AG04450 (cell line): ENCODE measurements at regions not wholly inside any gene's neighbourhood (a gene's known extent, or its start where the extent isn't known, plus 50 kb on each side); places are given as distances from the start of the nearest gene placed in this dataset.
"Not testable (repeated sequence)": the region's sequence is repeated elsewhere in the genome, so short reads cannot be mapped to it uniquely, and the experiment has no call there.

ENCODE experiments used
- CTCF ChIA-PET: fragments of 300-600, 350-600 bp; formaldehyde crosslinking; extraction: SDS; loops from one replicate; lab custom pipeline; 2022; ENCODE audit warnings: antibody characterized with exemption, inconsistent platforms; lab: Charles Lee
- POLR2A ChIA-PET: fragments of 350-600 bp; formaldehyde crosslinking; extraction: SDS; loops from one replicate; lab custom pipeline; 2021; ENCODE audit warnings: antibody characterized with exemption, inconsistent platforms; lab: Yijun Ruan, JAX
- DNase-seq: peaks from one replicate; pipeline ENCODE4 v3.0.0-alpha.2; 2011; ENCODE audit warnings: low read depth, low spot score
- H3K27ac ChIP-seq: one replicate; pipeline ENCODE4 v1.5.1; 2012; ENCODE audit warnings: low read depth, low read length, control low read depth
- H3K27me3 ChIP-seq: one replicate; pipeline ENCODE4 v1.6.0; 2012; ENCODE audit warnings: low read length; ENCODE audit not compliant: control insufficient read depth, insufficient read depth
- H3K4me3 ChIP-seq: 2 replicates; pipeline ENCODE4 v1.5.1; 2011; ENCODE audit warnings: mild to moderate bottlenecking, low read depth, low read length, control low read depth
- H3K9me3 ChIP-seq: 2 replicates; pipeline ENCODE4 v1.5.1; 2012; ENCODE audit warnings: low read length; ENCODE audit not compliant: control insufficient read depth, insufficient read depth
- TF ChIP-seq, protein P1 (sequence below): IDR thresholded peaks from 2 replicates; pipeline ENCODE4 v1.5.1; 2011; ENCODE audit warnings: low read depth, low read length, control low read depth, inconsistent platforms

DNA sequence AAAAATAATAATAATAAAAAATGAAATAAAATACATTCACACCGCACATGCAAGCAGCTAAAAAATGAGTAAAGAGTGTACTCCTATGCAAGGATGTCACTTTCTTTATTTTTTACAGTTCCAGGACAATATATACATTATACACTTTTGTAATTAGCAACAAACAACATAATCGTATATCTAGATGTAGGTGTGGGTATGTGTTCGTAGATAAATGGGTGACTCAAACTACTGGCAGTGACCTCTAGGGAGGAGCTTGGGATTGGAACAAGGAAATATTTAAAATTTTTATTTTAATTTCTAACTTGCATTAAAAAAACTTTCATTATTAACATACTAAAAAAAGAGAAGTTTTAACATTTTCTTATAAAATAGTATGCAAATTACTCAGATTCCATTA is 86.1 kb upstream of the MYLIP start:
- Histone ChIP-seq H3K4me3 (no peak overlapping the region), H3K27ac (no peak overlapping the region), H3K9me3 (peaks cover 7% of the 10 kb centered on the region), H3K27me3 (no peaks in the 10 kb centered on the region)
- TF ChIP-seq, protein P1, sequence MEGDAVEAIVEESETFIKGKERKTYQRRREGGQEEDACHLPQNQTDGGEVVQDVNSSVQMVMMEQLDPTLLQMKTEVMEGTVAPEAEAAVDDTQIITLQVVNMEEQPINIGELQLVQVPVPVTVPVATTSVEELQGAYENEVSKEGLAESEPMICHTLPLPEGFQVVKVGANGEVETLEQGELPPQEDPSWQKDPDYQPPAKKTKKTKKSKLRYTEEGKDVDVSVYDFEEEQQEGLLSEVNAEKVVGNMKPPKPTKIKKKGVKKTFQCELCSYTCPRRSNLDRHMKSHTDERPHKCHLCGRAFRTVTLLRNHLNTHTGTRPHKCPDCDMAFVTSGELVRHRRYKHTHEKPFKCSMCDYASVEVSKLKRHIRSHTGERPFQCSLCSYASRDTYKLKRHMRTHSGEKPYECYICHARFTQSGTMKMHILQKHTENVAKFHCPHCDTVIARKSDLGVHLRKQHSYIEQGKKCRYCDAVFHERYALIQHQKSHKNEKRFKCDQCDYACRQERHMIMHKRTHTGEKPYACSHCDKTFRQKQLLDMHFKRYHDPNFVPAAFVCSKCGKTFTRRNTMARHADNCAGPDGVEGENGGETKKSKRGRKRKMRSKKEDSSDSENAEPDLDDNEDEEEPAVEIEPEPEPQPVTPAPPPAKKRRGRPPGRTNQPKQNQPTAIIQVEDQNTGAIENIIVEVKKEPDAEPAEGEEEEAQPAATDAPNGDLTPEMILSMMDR, result no peak
- POLR2A ChIA-PET, result no interaction called here
- CTCF ChIA-PET, result no interaction called here
- DNase-seq, result no peak

DNA sequence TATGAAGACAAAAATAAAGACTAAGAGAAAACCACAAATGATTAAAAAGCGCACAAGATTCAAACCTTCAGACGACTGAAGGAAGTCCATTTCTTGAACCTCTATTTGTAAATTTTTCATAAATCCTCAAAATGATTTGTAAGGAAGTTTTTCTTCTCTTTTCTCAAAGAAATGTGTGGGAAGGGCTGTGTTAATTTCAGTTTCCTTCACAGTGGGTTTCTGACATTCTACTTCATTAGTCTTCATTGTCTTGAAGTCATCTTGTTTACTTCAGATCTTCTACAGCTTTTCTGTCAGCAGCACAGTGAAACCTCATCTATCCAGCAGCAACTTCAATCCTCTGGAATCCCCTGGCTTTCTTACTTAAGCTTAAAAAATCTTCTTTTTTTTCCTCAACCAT is 87.6 kb upstream of the MYLIP start:
- H3K27ac ChIP-seq, result no peak overlapping the region
- H3K9me3 ChIP-seq, result peaks cover 7% of the 10 kb centered on the region
- no peak overlapping the region for H3K4me3 ChIP-seq
- TF ChIP-seq, protein P1, result no peak
- H3K27me3 ChIP-seq, result no peaks in the 10 kb centered on the region
- ChIA-PET POLR2A (no interaction called here), CTCF (no interaction called here)
- no peak for DNase-seq

DNA sequence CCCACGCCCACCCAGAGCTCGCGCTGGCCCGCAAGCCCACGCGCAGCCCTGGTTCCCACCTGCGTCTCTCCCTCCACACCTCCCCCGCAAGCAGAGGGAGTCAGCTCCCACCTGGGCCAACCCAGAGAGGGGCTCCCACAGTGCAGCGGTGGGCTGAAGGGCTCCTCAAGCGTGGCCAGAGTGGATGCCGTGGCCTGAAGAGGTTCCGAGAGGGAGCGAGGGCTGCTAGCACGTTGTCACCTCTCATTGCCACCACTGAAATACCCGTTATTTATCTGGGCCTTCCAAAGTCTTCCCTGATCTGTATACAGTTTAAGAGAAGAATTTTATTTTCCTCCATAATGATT is 88.3 kb upstream of the MYLIP start:
- CTCF ChIA-PET, result no interaction called here
- Histone ChIP-seq H3K27me3 (no peaks in the 10 kb centered on the region), H3K9me3 (peaks cover 7% of the 10 kb centered on the region), H3K4me3 (no peak overlapping the region), H3K27ac (no peak overlapping the region)
- POLR2A ChIA-PET, result no interaction called here
- TF ChIP-seq, protein P1, result no peak
- DNase-seq, result no peak

DNA sequence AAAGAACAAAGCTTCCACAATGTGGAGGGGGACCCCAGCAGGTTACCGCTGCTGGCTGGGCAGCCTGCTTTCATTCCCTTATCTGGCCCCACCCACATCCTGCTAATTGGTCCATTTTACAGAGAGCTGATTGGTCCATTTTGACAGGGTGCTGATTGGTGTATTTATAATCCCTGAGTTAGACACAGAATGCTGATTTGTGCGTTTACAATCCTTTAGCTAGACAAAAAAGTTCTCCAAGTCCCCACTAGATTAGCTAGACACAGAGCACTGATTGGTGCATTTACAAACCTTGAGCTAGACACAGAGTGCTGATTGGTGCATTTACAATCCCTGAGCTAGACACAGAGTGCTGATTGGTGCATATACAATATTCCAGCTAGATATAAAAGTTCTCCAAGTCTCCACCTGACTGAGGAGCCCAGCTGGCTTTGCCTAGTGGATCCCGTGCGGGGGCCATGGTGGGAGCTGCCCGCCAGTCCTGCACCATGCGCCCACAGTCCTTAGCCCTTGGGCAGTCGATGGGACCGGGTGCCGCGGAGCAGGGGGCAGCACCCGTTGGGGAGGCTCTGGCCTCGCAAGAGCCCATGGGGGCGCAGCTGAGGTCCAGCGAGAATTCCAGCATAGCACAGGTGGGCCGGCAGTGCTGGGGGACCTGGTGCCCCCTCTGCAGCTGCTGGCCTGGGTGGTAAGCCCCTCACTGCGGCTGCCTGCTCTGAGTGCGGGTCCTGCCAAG is 88.8 kb upstream of the MYLIP start:
- CTCF ChIA-PET, POLR2A ChIA-PET, H3K27me3 ChIP-seq, DNase-seq, H3K9me3 ChIP-seq, H3K4me3 ChIP-seq, H3K27ac ChIP-seq: not testable (repeated sequence)

DNA sequence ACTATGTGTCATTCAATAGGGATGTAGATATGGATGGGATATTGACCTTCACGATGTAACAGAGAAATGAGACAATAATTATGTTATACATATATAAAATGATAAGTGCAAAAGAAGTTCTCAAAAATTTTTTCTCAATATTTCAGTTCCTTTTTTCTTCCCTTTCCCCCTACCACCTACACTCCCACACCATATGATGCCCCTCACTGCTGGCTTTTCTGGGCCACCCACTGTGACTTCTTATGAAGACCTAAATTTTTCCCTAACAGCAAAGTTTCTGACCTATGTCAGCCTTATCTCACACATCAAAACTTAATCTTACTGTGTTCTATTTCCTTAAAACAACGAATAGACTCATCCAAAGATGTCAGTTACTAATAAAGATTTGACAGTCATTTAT is 89.9 kb upstream of the MYLIP start:
- H3K9me3 ChIP-seq, result peaks cover 7% of the 10 kb centered on the region
- POLR2A ChIA-PET, result no interaction called here

More for the DNA sequence above, 89.9 kb upstream of the MYLIP start:
- TF ChIP-seq, protein P1, result no peak
- DNase-seq, result no peak
- Histone ChIP-seq H3K27me3 (no peaks in the 10 kb centered on the region), H3K27ac (no peak overlapping the region), H3K4me3 (no peak overlapping the region)
- CTCF ChIA-PET, result no interaction called here
